CD4-positive, alpha-beta T cell (primary cell): ENCODE measurements at regions not wholly inside any gene's neighbourhood (a gene's known extent, or its start where the extent isn't known, plus 50 kb on each side); places are given as distances from the start of the nearest gene placed in this dataset.
A peak's percentile ranks its signal among the peaks of the same experiment; 100 is the strongest.

Source experiments
- ATAC-seq: fragments of 200-7000 bp; cut with Tn5 transposase; one replicate; pipeline ENCODE4 v1.10.0; 2022; ENCODE audit warnings: mild to moderate bottlenecking; ENCODE audit not compliant: poor library complexity
- CTCF ChIA-PET: fragments of 350-600 bp; sonication (Branson Sonifier 250); formaldehyde crosslinking; loops from one replicate; lab custom pipeline; 2021; ENCODE audit warnings: antibody characterized with exemption, inconsistent platforms; lab: Charles Lee
- POLR2A ChIA-PET: fragments of 350-600 bp; sonication (Branson Sonifier 250); formaldehyde crosslinking; loops from one replicate; lab custom pipeline; 2021; ENCODE audit warnings: antibody characterized with exemption, inconsistent platforms; lab: Charles Lee
- DNase-seq, 14 experiments: peaks; one replicate each; pipeline ENCODE4 v3.0.0-alpha.2; 2013 to 2020; ENCODE audit warnings: mixed read lengths in 2 of 14
- H3K27ac ChIP-seq, 2 donors: one replicate each; pipeline versions ENCODE4 v1.5.1 to v1.7.0; 2013; ENCODE audit warnings: low read length in 2 of 2, low read depth in 1 of 2, mild to moderate bottlenecking in 1 of 2
- H3K27me3 ChIP-seq, 2 experiments: 1 replicate in 1 of 2; 2 replicates in 1 of 2; pipeline versions ENCODE4 v1.6.1 to v1.7.0; 2013; ENCODE audit warnings: low read length in 2 of 2, control low read depth in 1 of 2, mild to moderate bottlenecking in 1 of 2, moderate library complexity in 1 of 2; ENCODE audit not compliant: insufficient read depth in 2 of 2, control insufficient read depth in 1 of 2
- H3K36me3 ChIP-seq: one replicate; pipeline ENCODE4 v1.6.1; 2013; ENCODE audit warnings: low read length, control low read depth; ENCODE audit not compliant: insufficient read depth
- H3K4me1 ChIP-seq: one replicate; pipeline ENCODE4 v1.6.1; 2013; ENCODE audit warnings: low read length, control low read depth; ENCODE audit not compliant: insufficient read depth
- H3K4me3 ChIP-seq: one replicate; pipeline ENCODE4 v1.5.1; 2013; ENCODE audit warnings: mild to moderate bottlenecking, low read length, moderate library complexity
- H3K9me3 ChIP-seq, 2 experiments: 1 replicate in 1 of 2; 2 replicates in 1 of 2; pipeline versions ENCODE4 v1.6.1 to v1.7.0; 2013; ENCODE audit warnings: low read length in 2 of 2, mild to moderate bottlenecking in 2 of 2, control low read depth in 1 of 2, moderate library complexity in 1 of 2; ENCODE audit not compliant: control insufficient read depth in 1 of 2, insufficient read depth in 1 of 2
- H3K27ac Mint-ChIP-seq: one replicate; pipeline ENCODE4 v1.8.0; 2020; ENCODE audit warnings: mixed read lengths
- H3K27me3 Mint-ChIP-seq: one replicate; pipeline ENCODE4 v1.8.0; 2021; ENCODE audit warnings: mixed read lengths
- H3K36me3 Mint-ChIP-seq: one replicate; pipeline ENCODE4 v1.8.0; 2021; ENCODE audit warnings: low read depth, mixed read lengths
- H3K4me1 Mint-ChIP-seq: one replicate; pipeline ENCODE4 v1.8.0; 2021; ENCODE audit warnings: low read depth, mixed read lengths
- H3K4me3 Mint-ChIP-seq: one replicate; pipeline ENCODE4 v1.8.0; 2020; ENCODE audit warnings: mild to moderate bottlenecking, mixed read lengths
- H3K9me3 Mint-ChIP-seq: one replicate; pipeline ENCODE4 v1.8.0; 2020; ENCODE audit warnings: mixed read lengths
- intact Hi-C, 2 experiments: fragments of 100-400 bp; cut with DNase I in 1 of 2; cut with micrococcal nuclease in 1 of 2; formaldehyde crosslinking; loops; one replicate each; pipeline versions ENCODE4 v1.15.1 to v1.9.0; 2023 to 2025; cut with DNase I, micrococcal nuclease
- TF ChIP-seq, protein P1 (sequence below): fragments of 200-600 bp; IDR thresholded peaks from one replicate; pipeline ENCODE4 v1.8.0; 2022; ENCODE audit warnings: antibody characterized with exemption, mild to moderate bottlenecking

DNA sequence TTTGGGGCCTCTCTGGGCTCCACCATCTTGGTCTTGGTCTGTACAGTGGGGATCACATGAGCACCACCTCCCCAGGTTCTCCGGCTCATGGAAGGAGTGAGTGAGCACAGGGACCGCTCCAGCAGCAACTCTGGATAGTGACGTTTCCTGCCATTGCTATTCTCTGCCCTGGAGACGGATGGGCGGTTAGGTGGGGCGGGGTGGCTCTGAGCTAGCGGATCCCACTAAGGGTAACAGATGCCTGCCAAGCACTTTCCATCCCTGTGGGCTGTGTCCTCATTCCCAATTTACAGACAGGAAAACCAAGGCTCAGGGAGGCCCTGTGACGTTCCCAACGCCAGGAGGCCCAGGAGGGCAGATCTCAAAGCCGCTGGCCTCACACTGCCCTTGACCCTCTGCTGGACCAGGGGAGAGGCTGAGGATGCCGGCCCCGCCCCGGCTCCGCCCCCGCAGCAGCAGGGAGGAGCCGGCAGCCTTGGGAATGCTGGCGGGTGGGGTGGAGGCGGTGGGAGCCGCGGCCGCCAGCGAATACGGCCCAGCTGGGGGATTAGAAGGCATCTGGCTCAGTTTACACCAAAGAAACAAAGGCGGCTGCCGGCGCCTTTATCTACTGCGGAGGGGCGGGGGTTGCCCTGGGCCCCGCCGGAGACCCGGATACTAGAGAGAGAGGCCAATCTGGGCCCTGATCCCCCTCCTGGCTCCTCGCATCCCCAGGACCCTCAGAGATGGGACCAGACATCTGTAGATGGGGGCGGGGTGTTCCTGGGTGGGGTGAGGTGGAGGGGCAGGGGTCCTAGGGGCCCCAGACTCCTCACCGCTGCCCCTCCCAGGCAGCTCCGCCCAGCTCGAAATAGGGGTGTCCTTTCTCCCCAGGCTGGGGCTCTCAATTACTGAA lies 122.3 kb upstream of the CIBAR2 start:
- Histone ChIP-seq H3K27me3 (peaks cover 28 to 29% of the 10 kb centered on the region in 2 experiments), H3K36me3 (no peaks in the 10 kb centered on the region), H3K4me1 (peaks cover 11% of the 10 kb centered on the region), H3K9me3 (peaks cover 0 to 5% of the 10 kb centered on the region in 2 experiments), H3K27ac (no peak overlapping the region), H3K4me3 (no peak overlapping the region)
- Mint-ChIP-seq H3K4me1 (peaks cover 6% of the 10 kb centered on the region), H3K36me3 (no peaks in the 10 kb centered on the region), H3K9me3 (no peaks in the 10 kb centered on the region), H3K27ac (no peak overlapping the region), H3K27me3 (peaks cover 50% of the 10 kb centered on the region), H3K4me3 (no peak overlapping the region)
- DNase-seq: no peak
- intact Hi-C loops: no loop called here
- no peak for ATAC-seq
- ChIA-PET CTCF (no interaction called here), POLR2A (no interaction called here)
- TF ChIP-seq, protein P1, sequence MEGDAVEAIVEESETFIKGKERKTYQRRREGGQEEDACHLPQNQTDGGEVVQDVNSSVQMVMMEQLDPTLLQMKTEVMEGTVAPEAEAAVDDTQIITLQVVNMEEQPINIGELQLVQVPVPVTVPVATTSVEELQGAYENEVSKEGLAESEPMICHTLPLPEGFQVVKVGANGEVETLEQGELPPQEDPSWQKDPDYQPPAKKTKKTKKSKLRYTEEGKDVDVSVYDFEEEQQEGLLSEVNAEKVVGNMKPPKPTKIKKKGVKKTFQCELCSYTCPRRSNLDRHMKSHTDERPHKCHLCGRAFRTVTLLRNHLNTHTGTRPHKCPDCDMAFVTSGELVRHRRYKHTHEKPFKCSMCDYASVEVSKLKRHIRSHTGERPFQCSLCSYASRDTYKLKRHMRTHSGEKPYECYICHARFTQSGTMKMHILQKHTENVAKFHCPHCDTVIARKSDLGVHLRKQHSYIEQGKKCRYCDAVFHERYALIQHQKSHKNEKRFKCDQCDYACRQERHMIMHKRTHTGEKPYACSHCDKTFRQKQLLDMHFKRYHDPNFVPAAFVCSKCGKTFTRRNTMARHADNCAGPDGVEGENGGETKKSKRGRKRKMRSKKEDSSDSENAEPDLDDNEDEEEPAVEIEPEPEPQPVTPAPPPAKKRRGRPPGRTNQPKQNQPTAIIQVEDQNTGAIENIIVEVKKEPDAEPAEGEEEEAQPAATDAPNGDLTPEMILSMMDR: no peak

DNA sequence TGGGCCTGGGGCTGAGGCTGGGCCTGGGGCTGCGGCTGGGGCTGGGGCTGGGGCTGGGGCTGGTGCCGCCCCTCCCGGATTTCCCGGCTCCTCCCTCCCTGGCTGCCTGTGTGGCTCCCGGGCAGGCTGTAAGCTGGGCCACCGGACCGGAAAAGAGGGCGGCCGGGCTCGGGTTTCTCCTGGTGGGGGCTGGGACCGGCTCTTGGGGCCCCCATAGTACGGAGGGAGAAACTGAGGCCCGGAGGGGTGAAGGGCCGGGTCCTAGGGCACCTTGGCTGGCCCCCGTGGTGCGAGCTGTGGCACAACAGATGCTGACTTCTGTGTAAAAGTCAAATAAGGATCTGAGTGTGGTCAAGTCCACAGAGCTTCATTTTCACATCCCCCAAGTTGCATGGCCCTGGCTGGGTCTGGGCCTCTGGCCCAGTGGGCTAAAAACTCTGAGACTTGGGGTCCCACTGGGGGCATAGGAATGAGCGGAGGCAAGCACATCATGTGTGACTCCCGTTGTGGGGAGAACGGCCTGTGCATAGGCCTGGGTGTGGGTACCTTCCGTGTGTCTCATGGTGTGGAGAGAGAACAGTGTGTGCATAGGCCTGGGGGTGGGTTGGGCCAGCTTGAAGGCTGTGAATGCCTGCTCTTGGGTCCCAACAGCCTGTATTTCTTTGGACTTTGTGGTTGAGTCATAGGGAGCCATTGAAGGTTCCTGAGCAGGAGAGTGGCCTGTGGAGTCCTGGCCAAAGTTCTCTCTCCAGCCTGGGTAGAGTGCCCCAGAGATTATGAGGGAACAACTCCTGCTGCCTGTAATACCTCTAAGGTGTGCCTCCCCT lies 123.9 kb upstream of the CIBAR2 start:
- Mint-ChIP-seq H3K4me3 (peak overlapping the region; percentile 20), H3K27me3 (peaks cover 47% of the 10 kb centered on the region), H3K36me3 (no peaks in the 10 kb centered on the region), H3K4me1 (peaks cover 6% of the 10 kb centered on the region), H3K27ac (no peak overlapping the region), H3K9me3 (no peaks in the 10 kb centered on the region)
- POLR2A ChIA-PET: no interaction called here
- intact Hi-C loops: no loop called here
- DNase-seq: no peak
- TF ChIP-seq, protein P1: no peak
- no peak for ATAC-seq
- Histone ChIP-seq H3K4me1 (peaks cover 11% of the 10 kb centered on the region), H3K9me3 (peaks cover 0 to 5% of the 10 kb centered on the region in 2 experiments), H3K27ac (no peak overlapping the region), H3K27me3 (peaks cover 28 to 29% of the 10 kb centered on the region in 2 experiments), H3K36me3 (no peaks in the 10 kb centered on the region), H3K4me3 (no peak overlapping the region)
- CTCF ChIA-PET: no interaction called here

DNA sequence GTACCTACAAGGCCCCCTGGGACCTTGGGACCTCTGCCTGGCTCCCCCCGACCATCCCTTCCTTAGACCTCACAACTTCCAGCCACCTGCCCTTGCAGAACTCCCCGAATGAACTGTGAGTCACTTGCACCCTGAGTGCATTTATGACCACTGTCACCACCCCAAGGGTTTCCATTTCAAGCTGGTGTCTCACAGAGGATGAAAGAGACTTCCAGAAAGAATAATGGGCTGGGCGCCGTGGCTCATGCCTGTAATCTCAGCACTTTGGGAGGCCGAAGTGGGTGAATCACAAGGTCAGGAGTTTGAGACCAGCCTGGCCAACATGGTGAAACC lies 124.5 kb upstream of the CIBAR2 start:
- DNase-seq (no peak), ATAC-seq (no peak)
- Histone ChIP-seq H3K27ac (no peak overlapping the region), H3K4me1 (peaks cover 11% of the 10 kb centered on the region), H3K9me3 (peaks cover 0 to 5% of the 10 kb centered on the region in 2 experiments), H3K27me3 (peaks cover 28 to 29% of the 10 kb centered on the region in 2 experiments), H3K4me3 (no peak overlapping the region), H3K36me3 (no peaks in the 10 kb centered on the region)
- peaks cover 42% of the 10 kb centered on the region for H3K27me3 Mint-ChIP-seq
- ChIA-PET POLR2A (no interaction called here), CTCF (no interaction called here)
- H3K4me3 Mint-ChIP-seq: no peak overlapping the region
- intact Hi-C loops: no loop called here
- H3K36me3 Mint-ChIP-seq: no peaks in the 10 kb centered on the region
- TF ChIP-seq, protein P1: no peak
- H3K27ac Mint-ChIP-seq: no peak overlapping the region
- no peaks in the 10 kb centered on the region for H3K9me3 Mint-ChIP-seq
- peaks cover 6% of the 10 kb centered on the region for H3K4me1 Mint-ChIP-seq
